ENCODE measurements at regions not wholly inside any gene's neighbourhood (a gene's known extent, or its start where the extent isn't known, plus 50 kb on each side); places are given as distances from the start of the nearest gene placed in this dataset.

GRCh38 chr21:28179136-28179535 lies 813.5 kb downstream of the LTN1 start:
- Histone ChIP-seq H4K20me1 (ENCODE audit: control insufficient read depth, extremely low read depth, insufficient read depth, low read length) (no peaks in the 10 kb centered on the region), H3K27ac (ENCODE audit: control insufficient read depth, insufficient read depth, low read length) (no peak overlapping the region), H3K9me1 (ENCODE audit: control insufficient read depth, extremely low read depth, insufficient read depth, low read length) (no peaks in the 10 kb centered on the region), H3K4me3 (ENCODE audit: control insufficient read depth in 2 of 3, extremely low read depth in 1 of 3, insufficient read depth in 2 of 3, low read depth in 1 of 3, low read length in 3 of 3) (no peak overlapping the region), H3K4me2 (ENCODE audit: control insufficient read depth, extremely low read depth, insufficient read depth, low read depth, low read length) (no peak overlapping the region), H3K9me3 (ENCODE audit: control insufficient read depth, low read depth, low read length) (no peaks in the 10 kb centered on the region), H2AFZ (ENCODE audit: control insufficient read depth, low read length) (no peak overlapping the region), H3K9ac (ENCODE audit: control insufficient read depth, extremely low read depth, insufficient read depth, low read length) (no peak overlapping the region), H3K4me1 (ENCODE audit: control insufficient read depth, extremely low read depth, insufficient read depth, low read length) (no peaks in the 10 kb centered on the region), H3K79me2 (ENCODE audit: control insufficient read depth, insufficient read depth, low read length) (no peaks in the 10 kb centered on the region), H3K27me3 (ENCODE audit: control insufficient read depth, extremely low read depth, insufficient read depth, low read length) (no peaks in the 10 kb centered on the region), H3K36me3 (ENCODE audit: control insufficient read depth in 2 of 2, extremely low read depth in 1 of 2, insufficient read depth in 2 of 2, low read length in 2 of 2) (no peaks in the 10 kb centered on the region)
- TF ChIP-seq EZH2 (IDR thresholded peaks at IDR 0.05; ENCODE audit: low read length) (no peak), CTCF (optimal IDR thresholded peaks at IDR 0.05 in 1 of 3, IDR thresholded peaks at IDR 0.05 in 1 of 3, conservative IDR thresholded peaks at IDR 0.05 in 1 of 3; ENCODE audit: extremely low read depth in 1 of 3, insufficient read depth in 2 of 3, low read length in 3 of 3) (no peak)
- FAIRE-seq (no peak), DNase-seq (ENCODE audit: low read depth, low spot score) (no peak)
- dilution Hi-C loops (cut with MboI; ENCODE audit: extremely low pct_ligation_motif_present, low sequenced_read_pairs), result no loop called here

DNA sequence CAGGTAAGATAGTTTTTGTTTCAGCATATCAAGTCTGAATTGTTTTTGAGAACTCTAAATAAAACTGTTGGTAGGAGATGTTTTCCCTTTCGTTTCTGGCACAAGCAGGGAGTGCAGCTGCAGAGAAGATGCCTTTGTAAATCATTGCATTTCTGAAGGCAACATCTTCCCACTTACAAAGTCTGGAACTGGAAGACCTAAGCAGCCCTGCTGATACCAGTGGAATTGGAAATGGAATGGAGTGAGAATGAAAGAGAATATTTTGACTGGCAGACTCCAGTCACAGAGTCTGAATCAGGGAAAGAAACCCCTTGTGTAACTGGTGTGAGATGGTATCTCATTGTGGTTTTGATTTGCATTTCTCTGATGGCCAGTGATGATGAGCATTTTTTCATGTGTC lies 815.6 kb downstream of the LTN1 start:
- Histone ChIP-seq H3K27me3 (ENCODE audit: control insufficient read depth, extremely low read depth, insufficient read depth, low read length) (no peaks in the 10 kb centered on the region), H3K4me3 (ENCODE audit: control insufficient read depth in 2 of 3, extremely low read depth in 1 of 3, insufficient read depth in 2 of 3, low read depth in 1 of 3, low read length in 3 of 3) (no peak overlapping the region), H4K20me1 (ENCODE audit: control insufficient read depth, extremely low read depth, insufficient read depth, low read length) (no peaks in the 10 kb centered on the region), H3K36me3 (ENCODE audit: control insufficient read depth in 2 of 2, extremely low read depth in 1 of 2, insufficient read depth in 2 of 2, low read length in 2 of 2) (no peaks in the 10 kb centered on the region), H3K9me1 (ENCODE audit: control insufficient read depth, extremely low read depth, insufficient read depth, low read length) (no peaks in the 10 kb centered on the region), H3K4me2 (ENCODE audit: control insufficient read depth, extremely low read depth, insufficient read depth, low read depth, low read length) (no peak overlapping the region), H3K9me3 (ENCODE audit: control insufficient read depth, low read depth, low read length) (no peaks in the 10 kb centered on the region), H2AFZ (ENCODE audit: control insufficient read depth, low read length) (no peak overlapping the region), H3K9ac (ENCODE audit: control insufficient read depth, extremely low read depth, insufficient read depth, low read length) (no peak overlapping the region), H3K27ac (ENCODE audit: control insufficient read depth, insufficient read depth, low read length) (no peak overlapping the region), H3K79me2 (ENCODE audit: control insufficient read depth, insufficient read depth, low read length) (no peaks in the 10 kb centered on the region), H3K4me1 (ENCODE audit: control insufficient read depth, extremely low read depth, insufficient read depth, low read length) (no peaks in the 10 kb centered on the region)
- dilution Hi-C loops (cut with MboI; ENCODE audit: extremely low pct_ligation_motif_present, low sequenced_read_pairs), result no loop called here
- no peak for FAIRE-seq
- TF ChIP-seq EZH2 (IDR thresholded peaks at IDR 0.05; ENCODE audit: low read length), result no peak
- no peak for TF ChIP-seq CTCF (optimal IDR thresholded peaks at IDR 0.05 in 1 of 3, IDR thresholded peaks at IDR 0.05 in 1 of 3, conservative IDR thresholded peaks at IDR 0.05 in 1 of 3; ENCODE audit: extremely low read depth in 1 of 3, insufficient read depth in 2 of 3, low read length in 3 of 3)
- DNase-seq (ENCODE audit: low read depth, low spot score), result no peak
